Osteoblast (primary cell): ENCODE measurements at regions not wholly inside any gene's neighbourhood (a gene's known extent, or its start where the extent isn't known, plus 50 kb on each side); places are given as distances from the start of the nearest gene placed in this dataset.

ENCODE experiments used
- DNase-seq: peaks from one replicate; pipeline ENCODE4 v3.0.0; 2011; ENCODE audit warnings: low spot score, mixed read lengths; ENCODE audit not compliant: insufficient read length; ENCODE audit errors: missing footprints
- H2AFZ ChIP-seq: 2 replicates; pipeline ENCODE4 v1.6.0; 2011; ENCODE audit warnings: mild to moderate bottlenecking, low read length
- H3K27ac ChIP-seq: 2 replicates; pipeline ENCODE4 v1.5.1; 2011; ENCODE audit warnings: mild to moderate bottlenecking, low read depth, low read length, moderate library complexity
- H3K27me3 ChIP-seq: 2 replicates; pipeline ENCODE4 v1.6.0; 2012; ENCODE audit warnings: mild to moderate bottlenecking, control low read depth, inconsistent platforms, low read length, moderate library complexity; ENCODE audit not compliant: insufficient read depth
- H3K36me3 ChIP-seq: 2 replicates; pipeline ENCODE4 v1.5.1; 2011; ENCODE audit warnings: mild to moderate bottlenecking, low read length, control low read depth, moderate library complexity; ENCODE audit not compliant: insufficient read depth
- H3K4me1 ChIP-seq: 2 replicates; pipeline ENCODE4 v1.5.1; 2011; ENCODE audit warnings: mild to moderate bottlenecking, low read length, control low read depth, moderate library complexity; ENCODE audit not compliant: insufficient read depth
- H3K4me2 ChIP-seq: 2 replicates; pipeline ENCODE4 v1.6.0; 2011; ENCODE audit warnings: mild to moderate bottlenecking, low read length; ENCODE audit not compliant: insufficient read depth
- H3K4me3 ChIP-seq: fragments of 200-600 bp; sonication (generic); 3 replicates; pipeline ENCODE4 v1.5.1; 2012; ENCODE audit warnings: mild to moderate bottlenecking, low read length, inconsistent platforms; ENCODE audit not compliant: insufficient read depth
- H3K79me2 ChIP-seq: 2 replicates; pipeline ENCODE4 v1.6.0; 2012; ENCODE audit warnings: mild to moderate bottlenecking, low read length, control low read depth, inconsistent platforms; ENCODE audit not compliant: insufficient read depth
- H3K9me3 ChIP-seq: 2 replicates; pipeline ENCODE4 v1.5.1; 2011; ENCODE audit warnings: low read depth, low read length, control low read depth
- H4K20me1 ChIP-seq: 2 replicates; pipeline ENCODE4 v1.6.0; 2012; ENCODE audit warnings: mild to moderate bottlenecking, low read length, control low read depth; ENCODE audit not compliant: insufficient read depth
- TF ChIP-seq, protein P1 (sequence below): IDR thresholded peaks from 2 replicates; pipeline ENCODE4 v1.5.1; 2011; ENCODE audit warnings: mild to moderate bottlenecking, low read depth, low read length, moderate library complexity; ENCODE audit errors: extremely low read depth

DNA sequence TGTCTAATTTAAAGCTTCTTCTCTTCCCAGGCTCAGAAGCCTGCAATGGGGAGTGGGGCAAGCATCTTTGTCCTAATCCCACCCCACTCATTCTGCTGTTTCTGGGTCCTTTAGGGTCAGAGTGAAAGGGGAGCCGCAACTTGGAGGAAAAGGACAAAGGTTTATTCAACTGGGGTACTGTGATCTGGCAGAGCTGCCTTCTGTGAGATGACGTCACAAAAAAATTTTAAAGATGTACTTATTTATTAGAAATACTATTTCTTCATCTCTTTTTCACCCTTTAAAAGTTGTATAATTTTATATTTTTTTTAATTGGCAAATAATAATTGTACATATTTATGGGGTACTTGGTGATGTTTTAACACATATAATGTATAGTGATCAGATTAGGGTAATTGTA lies 302.6 kb downstream of the TDRD3 start:
- TF ChIP-seq, protein P1, sequence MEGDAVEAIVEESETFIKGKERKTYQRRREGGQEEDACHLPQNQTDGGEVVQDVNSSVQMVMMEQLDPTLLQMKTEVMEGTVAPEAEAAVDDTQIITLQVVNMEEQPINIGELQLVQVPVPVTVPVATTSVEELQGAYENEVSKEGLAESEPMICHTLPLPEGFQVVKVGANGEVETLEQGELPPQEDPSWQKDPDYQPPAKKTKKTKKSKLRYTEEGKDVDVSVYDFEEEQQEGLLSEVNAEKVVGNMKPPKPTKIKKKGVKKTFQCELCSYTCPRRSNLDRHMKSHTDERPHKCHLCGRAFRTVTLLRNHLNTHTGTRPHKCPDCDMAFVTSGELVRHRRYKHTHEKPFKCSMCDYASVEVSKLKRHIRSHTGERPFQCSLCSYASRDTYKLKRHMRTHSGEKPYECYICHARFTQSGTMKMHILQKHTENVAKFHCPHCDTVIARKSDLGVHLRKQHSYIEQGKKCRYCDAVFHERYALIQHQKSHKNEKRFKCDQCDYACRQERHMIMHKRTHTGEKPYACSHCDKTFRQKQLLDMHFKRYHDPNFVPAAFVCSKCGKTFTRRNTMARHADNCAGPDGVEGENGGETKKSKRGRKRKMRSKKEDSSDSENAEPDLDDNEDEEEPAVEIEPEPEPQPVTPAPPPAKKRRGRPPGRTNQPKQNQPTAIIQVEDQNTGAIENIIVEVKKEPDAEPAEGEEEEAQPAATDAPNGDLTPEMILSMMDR: no peak
- Histone ChIP-seq H3K4me2 (no peak overlapping the region), H3K4me1 (no peaks in the 10 kb centered on the region), H3K79me2 (no peaks in the 10 kb centered on the region), H4K20me1 (no peaks in the 10 kb centered on the region), H3K27me3 (no peaks in the 10 kb centered on the region), H3K9me3 (no peaks in the 10 kb centered on the region), H3K36me3 (no peaks in the 10 kb centered on the region), H2AFZ (no peak overlapping the region), H3K4me3 (no peak overlapping the region), H3K27ac (no peak overlapping the region)
- DNase-seq: no peak

DNA sequence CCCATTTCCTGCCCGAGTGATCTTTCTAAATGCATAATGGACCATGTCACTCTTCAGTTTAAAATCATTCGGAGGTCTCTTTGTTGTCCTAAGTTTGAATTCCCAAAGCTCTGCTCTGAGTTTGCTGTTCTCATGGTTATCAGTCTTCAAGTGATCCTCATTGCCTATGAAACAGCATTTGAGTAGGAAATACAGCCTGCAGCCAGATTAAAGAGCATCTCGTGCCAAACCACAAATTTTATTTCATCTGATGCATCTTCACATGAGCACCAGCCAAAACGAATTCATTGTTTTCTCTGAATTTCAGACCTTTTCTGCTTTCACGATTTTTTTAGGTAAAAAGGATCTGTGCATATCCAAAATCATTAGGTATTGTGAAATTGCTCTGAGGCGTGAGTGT lies 299.6 kb downstream of the TDRD3 start:
- TF ChIP-seq, protein P1: no peak
- Histone ChIP-seq H3K79me2 (no peaks in the 10 kb centered on the region), H4K20me1 (no peaks in the 10 kb centered on the region), H3K27ac (no peak overlapping the region), H3K4me2 (no peak overlapping the region), H3K36me3 (no peaks in the 10 kb centered on the region), H3K27me3 (no peaks in the 10 kb centered on the region), H3K4me3 (no peak overlapping the region), H3K9me3 (no peaks in the 10 kb centered on the region), H3K4me1 (no peaks in the 10 kb centered on the region), H2AFZ (no peak overlapping the region)
- no peak for DNase-seq

DNA sequence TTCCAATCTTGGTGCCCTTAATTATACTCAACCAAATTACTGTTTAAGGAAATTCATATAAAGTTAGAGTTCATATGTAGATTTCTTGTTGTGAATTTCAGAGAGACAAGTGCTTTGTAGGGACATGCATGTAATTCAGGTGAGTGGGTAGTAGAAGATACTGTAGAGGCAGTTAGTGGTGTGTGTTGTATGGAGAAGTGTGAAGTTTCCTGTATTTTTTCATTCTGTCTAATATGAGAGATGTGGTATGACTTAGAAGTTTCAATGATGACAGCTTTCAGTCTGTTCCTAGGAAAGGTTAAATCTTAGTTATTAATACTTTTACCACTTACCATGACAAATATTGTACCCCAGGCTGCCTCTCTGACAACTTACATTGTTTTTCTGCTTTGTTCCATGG lies 294.2 kb downstream of the TDRD3 start:
- H3K4me1 ChIP-seq: no peaks in the 10 kb centered on the region
- DNase-seq: no peak
- H3K4me3 ChIP-seq: no peak overlapping the region
- no peaks in the 10 kb centered on the region for H3K9me3 ChIP-seq
- no peaks in the 10 kb centered on the region for H4K20me1 ChIP-seq
- no peaks in the 10 kb centered on the region for H3K79me2 ChIP-seq
- H3K36me3 ChIP-seq: no peaks in the 10 kb centered on the region
- H2AFZ ChIP-seq: no peak overlapping the region
- H3K4me2 ChIP-seq: no peak overlapping the region
- H3K27ac ChIP-seq: no peak overlapping the region
- no peaks in the 10 kb centered on the region for H3K27me3 ChIP-seq
- TF ChIP-seq, protein P1: no peak

DNA sequence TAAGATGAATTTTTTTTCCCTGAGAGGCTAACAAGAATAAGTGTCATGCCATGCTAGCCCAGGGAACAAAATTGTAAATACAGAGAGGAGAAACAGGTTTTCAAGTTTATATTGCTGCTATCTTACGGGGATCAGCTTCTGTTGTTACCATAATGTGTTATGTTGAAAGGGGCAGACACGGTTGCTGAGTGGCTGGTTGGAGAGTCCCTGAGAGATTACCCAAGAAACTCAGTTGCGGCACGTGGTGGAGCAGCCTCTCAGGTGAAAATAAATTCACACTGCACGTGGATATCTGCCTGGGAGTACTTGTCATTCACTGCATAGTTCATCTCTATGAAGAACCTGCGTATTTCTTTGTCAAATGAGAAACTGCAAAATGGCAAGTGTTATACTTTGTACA lies 293.6 kb downstream of the TDRD3 start:
- no peaks in the 10 kb centered on the region for H3K4me1 ChIP-seq
- H3K4me2 ChIP-seq: no peak overlapping the region
- H2AFZ ChIP-seq: no peak overlapping the region
- TF ChIP-seq, protein P1: no peak
- no peak overlapping the region for H3K27ac ChIP-seq
- H4K20me1 ChIP-seq: no peaks in the 10 kb centered on the region
- no peaks in the 10 kb centered on the region for H3K36me3 ChIP-seq
- no peaks in the 10 kb centered on the region for H3K27me3 ChIP-seq
- no peak for DNase-seq
- no peaks in the 10 kb centered on the region for H3K9me3 ChIP-seq
- no peak overlapping the region for H3K4me3 ChIP-seq
- H3K79me2 ChIP-seq: no peaks in the 10 kb centered on the region
